Panc1 (cell line): ENCODE measurements at regions not wholly inside any gene's neighbourhood (a gene's known extent, or its start where the extent isn't known, plus 50 kb on each side); places are given as distances from the start of the nearest gene placed in this dataset.

Experiments used
- ATAC-seq: fragments of 200-7000 bp; cut with Tn5 transposase; 2 replicates; pipeline ENCODE4 v1.9.1; 2020; ENCODE audit warnings: mild to moderate bottlenecking, moderate library complexity
- BruUV-seq: library from RNA; stranded (reverse); fragments of 400-500 nt; replicated peaks from 2 replicates; lab custom pipeline; 2021; lab: Mats Ljungman, UMichigan
- CTCF ChIA-PET: fragments of 300-600 bp; sonication (Branson Sonifier 250); formaldehyde crosslinking; loops from one replicate; lab custom pipeline; 2022; ENCODE audit warnings: antibody characterized with exemption; lab: Charles Lee
- POLR2A ChIA-PET: fragments of 300-600 bp; sonication (Branson Sonifier 250); formaldehyde crosslinking; loops from one replicate; lab custom pipeline; 2022; ENCODE audit warnings: antibody characterized with exemption; lab: Charles Lee
- DNase-seq: peaks from one replicate; pipeline ENCODE4 v3.0.0-alpha.2; 2010; ENCODE audit warnings: low read depth, low spot score
- H3K27ac ChIP-seq: 2 replicates; pipeline ENCODE4 v1.5.1; 2011; ENCODE audit warnings: mild to moderate bottlenecking, low read length, inconsistent platforms
- H3K27me3 ChIP-seq: fragments of 200-500 bp; sonication (Bioruptor generic); 2 replicates; pipeline ENCODE4 v1.6.0; 2014; ENCODE audit warnings: low read length, inconsistent platforms; ENCODE audit not compliant: control insufficient read depth, insufficient read depth
- H3K36me3 ChIP-seq: fragments of 200-500 bp; sonication (Bioruptor generic); 2 replicates; pipeline ENCODE4 v1.5.1; 2014; ENCODE audit warnings: inconsistent platforms, mild to moderate bottlenecking, low read length, moderate library complexity; ENCODE audit not compliant: control insufficient read depth, insufficient read depth
- H3K4me1 ChIP-seq: 2 replicates; pipeline ENCODE4 v1.5.1; 2011; ENCODE audit warnings: inconsistent platforms, mild to moderate bottlenecking, low read length, moderate library complexity; ENCODE audit not compliant: control insufficient read depth, insufficient read depth
- H3K4me3 ChIP-seq, 2 experiments: 2 replicates each; pipeline ENCODE4 v1.5.1; 2011 to 2012; ENCODE audit warnings: low read depth in 2 of 2, low read length in 2 of 2, mild to moderate bottlenecking in 2 of 2, inconsistent platforms in 1 of 2, moderate library complexity in 1 of 2
- H3K9me3 ChIP-seq: fragments of 200-500 bp; sonication (Bioruptor generic); 2 replicates; pipeline ENCODE4 v1.5.1; 2014; ENCODE audit warnings: low read depth, mild to moderate bottlenecking, inconsistent platforms, low read length, moderate library complexity; ENCODE audit not compliant: control insufficient read depth, insufficient read depth
- CTCF ChIP-seq: fragments of 450-650 bp; IDR thresholded peaks from 2 replicates; pipeline ENCODE4 v1.5.1; 2017; ENCODE audit warnings: mild to moderate bottlenecking
- POLR2AphosphoS5 ChIP-seq: IDR thresholded peaks from 2 replicates; pipeline ENCODE4 v1.6.1; 2012; ENCODE audit warnings: mild to moderate bottlenecking, low read depth, low read length, moderate library complexity
- REST ChIP-seq, 2 experiments: IDR thresholded peaks; 2 replicates each; pipeline ENCODE4 v1.6.1; 2011 to 2012; ENCODE audit warnings: low read depth in 2 of 2, control low read depth in 1 of 2, low read length in 1 of 2, mild to moderate bottlenecking in 1 of 2, moderate library complexity in 1 of 2; ENCODE audit not compliant: insufficient read depth in 1 of 2
- SIN3A ChIP-seq: IDR thresholded peaks from 2 replicates; pipeline ENCODE4 v1.6.1; 2012; ENCODE audit warnings: low read depth, mild to moderate bottlenecking, low read length, moderate library complexity, borderline replicate concordance; ENCODE audit not compliant: insufficient read depth
- TCF7L2 ChIP-seq: IDR thresholded peaks from 2 replicates; pipeline ENCODE4 v1.6.1; 2011; ENCODE audit warnings: mild to moderate bottlenecking, low read depth, low read length, inconsistent platforms
- in situ Hi-C: cut with HindIII; loops from 2 replicates; pipeline ENCODE4 v1.10.0; 2016; ENCODE audit warnings: low sequenced_read_pairs, low pct_unique_long_range_greater_than_20kb
- intact Hi-C: fragments of 100-400 bp; cut with micrococcal nuclease; formaldehyde crosslinking; loops from one replicate; pipeline ENCODE4 v1.10.0; 2022; ENCODE audit not compliant: unreplicated experiment

GRCh38 chr3:65288776-65289175 lies 601.0 kb upstream of the ADAMTS9 start:
- in situ Hi-C loops, result no loop called here
- no peaks in the 10 kb centered on the region for H3K36me3 ChIP-seq
- ChIA-PET CTCF (no interaction called here), POLR2A (no interaction called here)
- BruUV-seq, result no TSS peak
- H3K4me3 ChIP-seq, result no peak overlapping the region
- H3K27me3 ChIP-seq, result no peaks in the 10 kb centered on the region
- ATAC-seq, result no peak
- intact Hi-C loops, result no loop called here
- H3K9me3 ChIP-seq, result no peaks in the 10 kb centered on the region
- TF ChIP-seq REST (IDR thresholded peaks at IDR 0.05; ENCODE audit: insufficient read depth in 1 of 2, low read depth in 2 of 2, low read length in 1 of 2), result no peak
- TF ChIP-seq POLR2AphosphoS5, result no peak
- no peak for TF ChIP-seq CTCF
- TF ChIP-seq TCF7L2, result no peak
- TF ChIP-seq SIN3A, result no peak
- no peak for DNase-seq
- H3K27ac ChIP-seq, result no peak overlapping the region
- no peaks in the 10 kb centered on the region for H3K4me1 ChIP-seq

GRCh38 chr3:65285956-65286355 lies 598.2 kb upstream of the ADAMTS9 start:
- Histone ChIP-seq H3K4me1 (no peaks in the 10 kb centered on the region), H3K27ac (no peak overlapping the region), H3K36me3 (no peaks in the 10 kb centered on the region), H3K27me3 (no peaks in the 10 kb centered on the region), H3K4me3 (no peak overlapping the region), H3K9me3 (no peaks in the 10 kb centered on the region)
- no peak for DNase-seq
- ChIA-PET CTCF (no interaction called here), POLR2A (no interaction called here)
- no TSS peak for BruUV-seq
- TF ChIP-seq CTCF, result no peak
- in situ Hi-C loops (no loop called here), intact Hi-C loops (no loop called here)
- ATAC-seq, result no peak

GRCh38 chr3:65284961-65285360 lies 597.2 kb upstream of the ADAMTS9 start:
- Histone ChIP-seq H3K4me3 (no peak overlapping the region), H3K4me1 (no peaks in the 10 kb centered on the region), H3K27me3 (no peaks in the 10 kb centered on the region), H3K9me3 (no peaks in the 10 kb centered on the region), H3K36me3 (no peaks in the 10 kb centered on the region), H3K27ac (no peak overlapping the region)
- intact Hi-C loops (no loop called here), in situ Hi-C loops (no loop called here)
- CTCF ChIA-PET, result no interaction called here
- TF ChIP-seq CTCF, result no peak
- TF ChIP-seq POLR2AphosphoS5, result no peak
- ATAC-seq (no peak), DNase-seq (no peak)
- no TSS peak for BruUV-seq
- POLR2A ChIA-PET, result no interaction called here
